ENCODE measurements at regions not wholly inside any gene's neighbourhood (a gene's known extent, or its start where the extent isn't known, plus 50 kb on each side); places are given as distances from the start of the nearest gene placed in this dataset.

DNA sequence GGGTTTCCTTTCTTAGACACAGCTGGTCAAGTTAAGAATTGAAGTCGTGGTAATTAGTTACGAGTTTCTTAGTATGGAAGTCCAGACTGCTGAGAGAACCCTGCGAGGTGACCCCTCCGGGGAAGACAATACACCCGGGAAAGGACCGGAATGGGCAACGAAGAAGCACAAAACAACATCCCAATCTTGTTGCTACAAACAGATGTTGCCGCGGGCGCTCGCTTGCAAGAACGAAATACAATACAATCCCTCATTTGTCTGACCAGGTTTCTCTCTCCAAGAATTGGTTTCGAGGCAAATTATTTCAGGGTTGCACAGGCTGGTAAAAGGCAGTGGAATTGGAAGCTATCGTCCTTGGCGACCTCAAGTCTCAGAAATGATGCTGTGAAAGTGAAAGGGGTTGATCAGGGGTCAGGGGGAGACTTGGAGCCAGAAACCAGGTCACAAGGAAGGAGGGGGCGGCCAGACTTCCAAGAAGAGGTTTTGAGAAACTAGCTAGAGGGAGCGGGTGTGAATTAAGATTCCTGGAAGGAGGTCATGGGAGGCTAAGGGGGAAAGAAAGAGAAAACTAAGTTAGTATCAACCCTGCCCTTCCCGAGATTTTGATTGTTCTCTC, 401.9 kb downstream of the HRH4 start:
- in situ Hi-C loops (cut with HindIII; ENCODE audit: low sequenced_read_pairs) = no loop called here

DNA sequence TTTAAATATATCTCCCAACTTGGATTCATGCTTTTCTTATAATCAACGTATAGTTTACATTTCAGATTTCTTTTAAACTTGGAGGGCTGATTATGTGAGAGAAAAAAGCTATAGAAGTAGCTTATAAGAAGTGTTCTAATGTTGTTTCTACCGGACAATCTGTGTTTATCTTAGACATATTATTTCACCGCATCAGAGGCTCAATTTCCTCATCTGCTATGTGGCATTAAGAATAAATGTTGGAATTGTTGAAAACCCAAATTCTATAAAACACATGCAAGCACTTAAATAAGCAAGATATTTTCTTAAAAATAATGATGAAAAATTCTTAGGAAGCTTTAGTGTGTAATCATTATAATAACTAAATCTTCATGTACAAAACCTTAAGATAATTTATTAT, 407.9 kb downstream of the HRH4 start:
- in situ Hi-C loops (cut with HindIII; ENCODE audit: low sequenced_read_pairs) = no loop called here

DNA sequence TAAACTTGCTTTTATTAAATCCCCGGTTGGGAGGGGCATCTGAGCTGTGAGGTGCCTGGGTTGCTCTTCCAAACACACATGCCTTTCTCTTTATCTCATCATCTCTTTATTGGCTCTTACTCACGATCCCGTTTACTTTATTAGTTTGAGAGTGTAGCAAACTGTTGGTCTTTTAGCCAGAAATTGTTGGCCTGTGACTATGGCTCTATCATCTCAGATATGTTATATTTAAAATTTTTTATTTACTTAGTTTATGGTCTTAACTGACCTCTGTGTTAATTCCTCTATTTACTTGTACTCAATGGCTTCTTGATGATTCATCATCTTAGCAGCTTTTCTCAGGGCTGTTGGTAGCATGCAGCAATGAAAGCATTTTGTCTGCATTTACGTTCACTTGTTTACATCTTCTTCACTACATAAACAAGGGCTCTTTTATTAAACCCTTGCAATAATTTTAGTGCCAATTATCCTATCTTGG, 408.4 kb downstream of the HRH4 start:
- in situ Hi-C loops (cut with HindIII; ENCODE audit: low sequenced_read_pairs) = no loop called here

DNA sequence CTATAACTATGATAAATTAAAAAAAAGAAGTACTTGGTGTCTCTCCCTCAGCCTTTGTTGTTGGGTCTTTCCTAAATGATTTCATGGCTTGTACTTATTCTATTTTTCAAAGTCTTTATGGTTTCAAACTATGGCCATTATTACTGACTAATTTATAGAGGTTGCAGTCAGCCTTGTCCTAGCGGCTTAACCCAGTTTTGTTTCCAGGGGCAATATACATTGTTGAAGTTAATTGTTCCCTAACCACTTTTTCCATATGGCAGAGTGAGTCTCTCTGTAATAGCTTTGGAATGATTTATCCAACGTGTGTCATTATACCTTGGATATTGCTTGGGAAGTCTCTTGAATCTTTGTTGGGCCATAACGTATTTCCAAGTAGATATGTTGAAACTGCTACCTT, 408.8 kb downstream of the HRH4 start:
- in situ Hi-C loops (cut with HindIII; ENCODE audit: low sequenced_read_pairs) = no loop called here

DNA sequence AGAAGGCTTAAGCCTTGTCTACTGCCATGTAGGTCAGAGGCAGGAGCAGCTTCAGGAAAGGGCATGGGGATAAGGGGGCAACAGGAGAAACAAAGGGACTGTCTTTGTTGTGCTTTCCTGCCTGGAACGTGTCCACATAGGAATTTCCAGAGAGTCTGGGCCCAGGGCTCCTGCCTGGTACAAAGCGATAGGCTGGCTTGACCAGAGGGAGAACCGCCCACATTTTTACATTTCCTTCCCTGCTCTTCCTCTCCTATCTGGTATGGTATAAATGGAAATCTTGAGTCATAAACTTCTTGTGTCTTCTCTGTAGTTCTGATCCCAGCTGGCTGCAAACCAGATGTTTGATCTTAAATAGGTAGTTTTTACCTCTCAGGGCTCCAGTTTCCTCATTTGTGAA, 414.8 kb downstream of the HRH4 start:
- in situ Hi-C loops (cut with HindIII; ENCODE audit: low sequenced_read_pairs) = loop anchor here (10.0 kb wide), 1 partner anchor 950 kb away; no protein-coding TSS in a partner anchor

DNA sequence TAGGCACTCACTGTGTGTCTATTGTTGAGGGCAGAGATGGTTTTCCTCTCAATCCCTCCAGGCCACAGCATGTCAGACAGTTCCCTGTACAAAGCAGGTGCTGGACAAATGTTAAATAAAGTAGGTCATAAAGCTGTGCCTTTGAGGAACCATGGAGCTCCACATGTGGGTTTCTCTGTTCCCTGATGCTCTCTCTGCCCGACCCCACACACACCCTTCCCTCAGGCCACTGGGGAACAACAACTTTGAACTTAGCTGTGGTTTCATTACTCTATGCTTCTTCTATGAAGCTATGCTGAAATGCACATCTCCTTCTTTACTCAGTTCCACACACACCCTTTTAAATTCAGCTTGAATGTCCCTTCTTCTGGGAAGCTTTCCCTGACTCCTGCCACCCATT, 415.3 kb downstream of the HRH4 start:
- in situ Hi-C loops (cut with HindIII; ENCODE audit: low sequenced_read_pairs) = loop anchor here (10.0 kb wide), 1 partner anchor 949 kb away; no protein-coding TSS in a partner anchor

DNA sequence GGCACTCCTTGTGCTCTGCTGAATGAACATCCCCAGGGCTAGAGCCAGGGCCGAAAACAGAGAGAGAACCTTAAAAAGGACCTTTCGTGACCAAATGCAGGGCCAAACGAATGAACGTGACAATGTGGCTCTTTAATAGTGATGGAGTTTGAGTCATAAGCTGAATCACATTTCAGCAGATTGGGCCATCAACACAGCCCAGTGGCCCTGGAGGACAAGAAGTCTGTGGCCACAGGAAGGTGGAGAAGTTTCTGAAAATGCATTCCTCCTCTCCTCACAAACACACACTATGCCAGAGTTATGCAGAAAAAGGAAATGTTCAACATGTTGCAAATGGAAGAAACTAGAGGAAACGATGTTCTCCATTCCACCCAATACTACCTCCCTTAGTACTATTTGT, 415.8 kb downstream of the HRH4 start:
- in situ Hi-C loops (cut with HindIII; ENCODE audit: low sequenced_read_pairs) = loop anchor here (10.0 kb wide), 1 partner anchor 949 kb away; no protein-coding TSS in a partner anchor

DNA sequence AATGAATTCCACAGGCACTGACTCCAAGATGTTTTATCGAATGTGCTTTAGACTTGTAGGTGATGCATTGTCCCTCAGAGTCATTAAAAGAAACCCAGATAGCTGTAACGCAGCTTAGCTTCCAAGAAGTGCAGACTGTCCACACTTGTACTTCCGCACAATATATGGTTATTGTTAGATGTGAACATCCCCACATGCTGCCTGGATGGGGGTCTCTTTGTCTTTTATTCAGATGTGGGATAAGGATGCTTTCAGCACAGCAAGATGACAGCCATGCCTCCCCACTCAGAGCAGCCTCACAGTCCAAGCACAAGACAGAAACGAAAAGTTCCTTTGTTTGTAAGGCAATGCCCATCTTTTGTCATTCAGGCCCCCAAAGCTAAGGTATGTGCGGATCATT, 416.6 kb downstream of the HRH4 start:
- in situ Hi-C loops (cut with HindIII; ENCODE audit: low sequenced_read_pairs) = loop anchor here (10.0 kb wide), 1 partner anchor 948 kb away; no protein-coding TSS in a partner anchor

GRCh38 chr18:24877546-24877945, 417.1 kb downstream of the HRH4 start:
- in situ Hi-C loops (cut with HindIII; ENCODE audit: low sequenced_read_pairs) = loop anchor here (10.0 kb wide), 1 partner anchor 947 kb away; no protein-coding TSS in a partner anchor

- in situ Hi-C loops (cut with HindIII; ENCODE audit: low sequenced_read_pairs) = loop anchor here (10.0 kb wide), 1 partner anchor 947 kb away; no protein-coding TSS in a partner anchor
These were observed 417.9 kb downstream of the HRH4 start for GRCh38 chr18:24878289-24878688.

DNA sequence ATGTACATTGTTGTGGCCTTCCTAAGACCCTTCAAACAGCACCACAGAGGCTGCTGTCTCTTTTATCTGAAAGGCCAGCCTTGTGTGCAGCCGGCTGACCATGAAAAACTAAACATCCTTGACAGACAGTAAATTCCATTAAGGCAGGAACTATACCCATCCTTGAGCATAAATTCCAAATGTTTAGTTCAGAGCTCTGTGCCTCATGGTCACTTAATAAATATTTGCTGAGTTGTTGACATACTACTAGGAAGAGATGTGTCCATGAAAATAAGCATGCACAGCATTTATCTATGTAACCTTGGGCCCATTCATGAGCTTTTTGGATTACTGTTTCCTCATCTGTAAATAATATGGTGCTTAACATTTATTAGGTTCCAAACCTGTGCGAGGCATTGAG, 424.8 kb downstream of the HRH4 start:
- in situ Hi-C loops (cut with HindIII; ENCODE audit: low sequenced_read_pairs) = no loop called here

GRCh38 chr18:24894880-24895279, 434.4 kb downstream of the HRH4 start:
- in situ Hi-C loops (cut with HindIII; ENCODE audit: low sequenced_read_pairs) = no loop called here

DNA sequence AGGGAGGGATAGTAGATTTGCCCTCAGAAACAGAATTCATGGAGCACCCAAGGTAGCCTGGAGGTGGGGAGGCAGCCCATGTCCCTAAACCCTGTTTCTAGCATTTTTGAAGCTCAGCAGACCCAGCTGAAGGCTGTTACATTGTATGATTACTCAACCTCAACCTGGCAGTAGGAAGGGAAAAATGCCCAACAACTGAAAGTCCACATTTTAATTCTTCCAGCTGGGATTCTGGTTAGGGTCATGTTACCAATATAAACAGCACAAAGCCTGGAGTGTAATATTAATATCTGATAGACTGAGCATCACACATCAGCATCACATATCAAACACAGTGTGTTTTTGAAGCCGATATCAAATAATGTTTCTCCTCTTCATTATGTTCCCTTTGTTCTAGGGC, 437.0 kb downstream of the HRH4 start:
- in situ Hi-C loops (cut with HindIII; ENCODE audit: low sequenced_read_pairs) = no loop called here

DNA sequence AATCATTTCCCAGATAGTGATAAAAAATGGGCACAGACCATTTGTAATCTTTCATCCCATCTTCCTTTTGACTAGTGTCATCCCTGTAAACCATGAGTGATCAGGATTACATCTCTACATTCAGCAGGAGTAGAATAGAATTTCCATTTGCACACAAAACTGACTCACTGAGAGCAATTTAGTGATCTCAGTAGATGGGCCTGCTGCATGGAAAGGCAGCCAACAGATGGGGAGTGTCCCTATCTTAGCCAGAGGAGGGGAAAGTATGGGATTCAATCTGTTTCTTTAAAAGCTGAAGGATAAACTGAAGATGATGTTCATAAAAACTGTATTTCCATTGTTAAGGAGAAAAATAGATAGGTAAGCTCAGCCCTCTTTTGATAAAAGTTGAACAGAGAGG, 441.7 kb downstream of the ZNF521 start:
- in situ Hi-C loops (cut with HindIII; ENCODE audit: low sequenced_read_pairs) = no loop called here

DNA sequence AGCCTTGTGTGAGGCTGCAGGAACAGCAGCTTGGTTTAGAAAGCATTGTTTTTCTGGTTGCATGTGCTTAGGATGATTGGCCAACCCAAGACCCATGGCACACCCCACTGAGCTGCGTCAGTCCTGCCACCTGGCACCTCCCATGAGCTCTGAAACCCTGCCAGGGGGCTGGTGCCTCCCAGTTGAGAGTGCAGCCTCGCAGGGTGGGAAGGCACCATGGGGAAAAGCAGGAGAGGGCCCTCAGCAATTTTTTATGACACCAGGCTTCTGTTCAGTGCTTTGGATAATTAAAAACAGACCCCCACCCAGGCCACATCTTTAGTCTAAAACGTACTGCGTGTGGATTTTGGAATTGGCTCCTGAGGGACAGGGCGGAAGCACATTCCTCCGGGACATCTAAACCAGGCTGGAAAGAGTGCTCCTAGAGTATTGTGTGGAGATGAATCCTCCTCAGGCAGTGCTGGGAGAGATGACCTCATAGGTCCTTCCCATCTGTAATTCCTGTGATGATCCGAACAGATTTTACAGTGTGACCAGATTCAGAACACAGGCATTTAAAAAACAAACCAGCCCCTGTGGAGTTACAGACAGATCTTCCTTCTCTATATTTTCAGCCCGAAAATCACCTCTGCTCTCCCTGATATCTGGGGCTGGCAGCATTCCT, 438.3 kb downstream of the ZNF521 start:
- in situ Hi-C loops (cut with HindIII; ENCODE audit: low sequenced_read_pairs) = no loop called here

DNA sequence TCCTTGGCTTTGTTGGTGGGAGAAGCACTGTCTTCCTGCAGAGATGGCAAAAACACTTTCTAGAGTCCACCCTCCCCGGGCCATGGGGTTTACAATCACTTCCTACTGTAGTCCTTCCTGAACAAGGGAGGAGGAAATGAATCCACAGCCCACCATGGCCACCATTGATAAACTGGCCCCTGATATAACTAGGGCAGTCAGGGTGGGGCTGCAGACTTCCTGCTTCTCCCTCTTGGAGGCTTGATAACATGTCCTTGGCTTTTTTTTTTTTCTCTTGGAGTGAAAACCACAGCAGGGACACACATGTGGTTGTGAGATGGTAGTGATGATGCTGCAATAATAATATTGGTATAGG, 437.8 kb downstream of the ZNF521 start:
- in situ Hi-C loops (cut with HindIII; ENCODE audit: low sequenced_read_pairs) = no loop called here

DNA sequence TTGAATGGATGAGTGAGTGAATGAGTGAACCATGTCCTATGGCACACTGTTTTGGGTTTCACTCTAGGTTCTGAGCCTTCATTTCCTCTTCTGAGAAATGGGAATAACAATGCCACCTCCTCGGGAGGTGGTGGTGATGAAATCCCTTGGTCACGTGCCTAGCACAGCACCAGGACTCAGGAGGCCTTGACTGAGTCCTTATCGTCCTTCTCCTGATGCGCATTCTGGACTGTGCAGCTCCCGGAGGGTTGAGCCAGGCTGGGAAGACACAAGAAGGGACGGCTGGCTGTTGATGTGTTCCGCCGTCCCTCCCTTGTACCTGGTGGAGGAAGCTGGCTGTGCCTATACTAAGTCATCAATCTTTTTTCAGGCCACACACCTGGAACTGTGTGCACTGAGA, 437.3 kb downstream of the ZNF521 start:
- in situ Hi-C loops (cut with HindIII; ENCODE audit: low sequenced_read_pairs) = no loop called here

DNA sequence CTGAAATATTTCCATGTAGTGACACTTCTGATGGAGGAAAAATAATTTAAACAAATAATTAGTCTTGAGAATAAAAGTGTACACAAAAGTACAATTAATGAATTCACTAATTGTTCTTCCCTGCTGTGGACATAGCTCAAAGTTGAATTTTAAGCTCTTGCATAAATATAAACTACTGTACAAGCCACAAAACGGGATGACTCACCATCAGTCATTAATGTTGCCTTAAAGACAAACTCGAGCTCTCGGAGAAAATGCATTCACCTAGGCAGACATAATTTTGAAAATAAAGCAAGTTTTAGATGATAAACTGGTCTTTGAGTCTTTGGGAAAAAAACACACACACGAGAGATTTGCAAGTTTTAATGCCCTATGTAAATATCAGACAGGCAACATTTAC, 436.4 kb downstream of the ZNF521 start:
- in situ Hi-C loops (cut with HindIII; ENCODE audit: low sequenced_read_pairs) = no loop called here

DNA sequence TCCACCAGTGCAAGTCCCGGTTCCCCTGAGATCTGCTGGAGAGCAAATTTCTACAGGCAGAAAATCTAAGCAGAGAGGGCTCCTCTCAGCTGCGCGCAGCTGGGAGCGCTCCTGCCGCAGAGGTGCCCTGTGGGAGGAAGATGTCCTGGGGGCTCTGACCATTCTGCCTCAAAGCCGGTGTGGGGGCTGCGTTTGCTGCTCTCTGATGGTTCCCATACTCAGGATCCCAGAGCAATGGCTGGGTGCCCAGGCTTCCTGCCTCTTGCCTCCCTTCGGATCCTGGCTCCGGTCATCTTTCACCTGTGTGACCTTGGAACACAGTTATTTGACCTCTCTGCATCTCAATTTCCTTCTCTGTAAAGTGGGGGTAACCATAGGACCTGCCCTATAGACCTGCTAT, 434.2 kb downstream of the ZNF521 start:
- in situ Hi-C loops (cut with HindIII; ENCODE audit: low sequenced_read_pairs) = no loop called here

- in situ Hi-C loops (cut with HindIII; ENCODE audit: low sequenced_read_pairs) = no loop called here
These were observed 433.7 kb downstream of the ZNF521 start for GRCh38 chr18:24918257-24918656.

DNA sequence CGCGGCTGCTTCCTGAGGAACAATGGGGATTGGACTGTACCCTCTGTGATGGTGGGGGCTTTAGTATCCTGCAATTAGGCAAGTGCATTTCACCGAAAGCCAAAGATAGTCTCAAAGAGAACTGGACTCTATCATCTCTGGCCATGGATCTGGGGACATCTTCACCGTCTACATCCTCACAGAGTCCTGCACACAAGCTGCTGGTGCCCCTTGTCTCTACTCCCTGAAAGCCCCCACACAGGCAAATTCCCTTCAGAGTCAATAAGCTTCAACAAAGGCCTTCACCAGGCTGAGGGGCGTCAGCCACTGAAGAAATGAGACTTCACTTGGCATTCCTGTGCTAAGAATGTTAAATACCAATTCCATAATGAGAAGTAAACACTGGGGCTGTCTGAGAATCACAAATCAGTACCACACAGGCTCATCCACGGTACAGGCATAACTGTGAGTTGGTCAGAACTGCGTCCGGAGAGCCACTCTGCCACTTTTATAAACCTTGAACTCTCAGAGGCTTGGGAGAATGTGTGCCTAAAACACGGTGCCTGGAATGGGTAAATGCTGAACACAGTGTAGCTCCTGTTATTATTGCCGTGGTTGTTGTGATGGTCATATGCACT, 432.7 kb downstream of the ZNF521 start:
- in situ Hi-C loops (cut with HindIII; ENCODE audit: low sequenced_read_pairs) = no loop called here

- in situ Hi-C loops (cut with HindIII; ENCODE audit: low sequenced_read_pairs) = no loop called here
These were observed 429.5 kb downstream of the ZNF521 start for GRCh38 chr18:24922491-24922890.
